ENCODE measurements at regions not wholly inside any gene's neighbourhood (a gene's known extent, or its start where the extent isn't known, plus 50 kb on each side); places are given as distances from the start of the nearest gene placed in this dataset.

- POLR2A ChIA-PET = no interaction called here
Observed at GRCh38 chr20:23245553-23246181, 104.9 kb upstream of the NXT1 start.

DNA sequence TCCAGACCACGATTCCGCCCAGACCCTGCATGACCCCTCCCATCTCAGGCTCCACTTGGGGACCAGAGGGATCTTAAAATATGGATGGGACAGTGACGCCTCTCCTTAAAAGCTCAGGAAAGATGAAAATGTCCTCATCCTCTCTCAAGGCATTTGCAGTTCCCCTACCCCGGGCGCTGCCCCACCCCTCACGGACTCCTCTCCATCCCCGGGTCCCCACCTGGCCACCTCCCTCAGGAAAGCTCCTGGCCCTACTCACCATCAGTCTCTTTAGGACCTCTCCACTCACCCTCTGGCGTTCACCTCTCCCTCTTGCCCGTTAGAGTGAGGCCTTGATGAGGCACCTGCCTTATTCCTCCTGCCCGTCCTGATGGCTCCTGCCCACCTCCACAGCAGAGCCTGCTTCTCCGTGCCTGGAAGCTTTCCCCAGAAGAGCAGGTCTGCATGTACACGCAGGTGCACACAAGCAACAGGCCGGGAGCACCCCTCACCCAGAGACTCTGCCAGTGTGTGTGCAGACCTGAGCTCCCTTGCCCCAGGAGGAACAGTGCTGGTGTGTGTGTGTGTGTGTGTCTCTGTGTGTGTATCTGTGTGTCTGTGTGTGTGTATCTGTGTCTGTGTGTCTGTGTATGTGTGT, 105.6 kb upstream of the NXT1 start:
- ChIA-PET CTCF (no interaction called here), POLR2A (no interaction called here)
- DNase-seq = no peak
- no peak overlapping the region for H3K4me3 Mint-ChIP-seq
- H3K4me3 ChIP-seq (ENCODE audit: low read length) = no peak overlapping the region
- H3K27me3 ChIP-seq (ENCODE audit: control insufficient read depth in 2 of 2, insufficient read depth in 2 of 2, low read length in 2 of 2) = no peaks in the 10 kb centered on the region
- peaks cover 0 to 18% (median 0%) of the 10 kb centered on the region in 11 donors for H3K9me3 Mint-ChIP-seq
- intact Hi-C loops (cut with micrococcal nuclease) = loop anchor here in 1 of 2 donors (2.0 kb wide), 1 partner anchor 554 kb away; no protein-coding TSS in a partner anchor
- H3K9me3 ChIP-seq (ENCODE audit: control insufficient read depth in 2 of 3, low read length in 3 of 3) = no peaks in the 10 kb centered on the region
- no peaks in the 10 kb centered on the region for H3K36me3 Mint-ChIP-seq
- H3K27ac ChIP-seq (ENCODE audit: low read depth, low read length) = no peak overlapping the region
- ATAC-seq = peak; percentile 21
- no peaks in the 10 kb centered on the region for H3K36me3 ChIP-seq (ENCODE audit: control insufficient read depth in 2 of 3, insufficient read depth in 3 of 3, low read length in 3 of 3)
- H3K4me1 ChIP-seq (ENCODE audit: control insufficient read depth in 2 of 2, insufficient read depth in 2 of 2, low read length in 2 of 2) = no peaks in the 10 kb centered on the region
- peaks cover 0 to 6% (median 0%) of the 10 kb centered on the region in 7 donors for H3K4me1 Mint-ChIP-seq
- H3K27ac Mint-ChIP-seq = no peak overlapping the region
- H3K27me3 Mint-ChIP-seq = peaks cover 0 to 26% (median 11%) of the 10 kb centered on the region in 5 donors

More at GRCh38 chr20:23245553-23246181, 104.9 kb upstream of the NXT1 start:
- H3K27me3 Mint-ChIP-seq = peaks cover 0 to 27% (median 11%) of the 10 kb centered on the region in 5 donors
- CTCF ChIA-PET = no interaction called here
- H3K27me3 ChIP-seq (ENCODE audit: control insufficient read depth in 2 of 2, insufficient read depth in 2 of 2, low read length in 2 of 2) = no peaks in the 10 kb centered on the region
- H3K9me3 ChIP-seq (ENCODE audit: control insufficient read depth in 2 of 3, low read length in 3 of 3) = no peaks in the 10 kb centered on the region
- intact Hi-C loops (cut with micrococcal nuclease) = loop anchor here in 1 of 2 donors (2.0 kb wide), 1 partner anchor 555 kb away; no protein-coding TSS in a partner anchor
- peaks cover 0 to 14% (median 0%) of the 10 kb centered on the region in 11 donors for H3K9me3 Mint-ChIP-seq
- H3K36me3 ChIP-seq (ENCODE audit: control insufficient read depth in 2 of 3, insufficient read depth in 3 of 3, low read length in 3 of 3) = no peaks in the 10 kb centered on the region
- H3K27ac ChIP-seq (ENCODE audit: low read depth, low read length) = no peak overlapping the region
- H3K4me3 ChIP-seq (ENCODE audit: low read length) = no peak overlapping the region
- H3K4me1 ChIP-seq (ENCODE audit: control insufficient read depth in 2 of 2, insufficient read depth in 2 of 2, low read length in 2 of 2) = no peaks in the 10 kb centered on the region
- no peaks in the 10 kb centered on the region for H3K36me3 Mint-ChIP-seq
- no peak overlapping the region for H3K27ac Mint-ChIP-seq
- H3K4me1 Mint-ChIP-seq = peaks cover 0 to 6% (median 0%) of the 10 kb centered on the region in 7 donors
- no peak overlapping the region for H3K4me3 Mint-ChIP-seq
- ATAC-seq = peak; percentile 83
- peak in 1 of 9 donors; percentile 1 for DNase-seq

DNA sequence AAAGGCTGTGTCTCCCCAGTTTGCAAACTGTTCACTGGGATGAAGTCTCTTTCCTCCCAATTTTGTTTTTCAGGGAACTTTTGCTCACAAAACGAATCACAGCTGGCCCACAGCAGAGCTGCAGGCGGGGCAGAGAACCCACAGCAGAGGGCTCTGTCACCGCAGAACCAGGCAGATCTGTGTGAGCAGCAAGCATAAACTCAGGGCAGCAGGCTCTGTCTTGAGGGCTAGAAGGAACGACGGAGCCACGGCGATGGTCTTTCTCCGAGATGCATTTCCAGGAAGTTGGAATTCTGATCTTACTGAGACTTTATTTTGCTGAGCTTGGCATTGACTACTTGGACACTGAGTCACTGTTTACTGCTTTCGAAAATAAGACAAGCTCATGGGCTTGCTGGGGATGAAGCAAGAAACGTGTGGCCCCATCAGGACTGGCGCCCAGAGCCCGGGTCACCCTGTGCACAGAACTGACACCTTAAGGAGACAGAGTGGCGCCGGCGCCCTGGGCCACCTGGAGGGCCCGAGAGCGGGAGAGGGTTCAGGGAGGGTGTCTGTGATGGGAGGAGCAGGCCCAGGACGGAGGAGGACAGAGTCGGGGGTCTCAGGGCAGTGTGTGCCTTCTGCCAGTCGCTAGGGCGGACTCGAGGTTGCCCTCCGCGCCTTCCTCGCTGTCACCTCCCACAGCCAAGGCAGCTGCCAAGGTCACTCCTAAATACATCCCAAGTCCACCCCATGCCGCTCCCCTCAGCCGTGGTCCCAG, 106.3 kb upstream of the NXT1 start:
- Histone ChIP-seq H3K4me1 (ENCODE audit: control insufficient read depth in 2 of 2, insufficient read depth in 2 of 2, low read length in 2 of 2) (no peaks in the 10 kb centered on the region), H3K27ac (ENCODE audit: low read depth, low read length) (no peak overlapping the region), H3K9me3 (ENCODE audit: control insufficient read depth in 2 of 3, low read length in 3 of 3) (no peaks in the 10 kb centered on the region), H3K36me3 (ENCODE audit: control insufficient read depth in 2 of 3, insufficient read depth in 3 of 3, low read length in 3 of 3) (no peaks in the 10 kb centered on the region), H3K27me3 (ENCODE audit: control insufficient read depth in 2 of 2, insufficient read depth in 2 of 2, low read length in 2 of 2) (no peaks in the 10 kb centered on the region), H3K4me3 (ENCODE audit: low read length) (no peak overlapping the region)
- peaks cover 0 to 2% (median 0%) of the 10 kb centered on the region in 5 donors for H3K36me3 Mint-ChIP-seq
- ATAC-seq (no peak), DNase-seq (no peak)
- intact Hi-C loops (cut with micrococcal nuclease) = loop anchor here in 1 of 2 donors (2.0 kb wide), 1 partner anchor 554 kb away; no protein-coding TSS in a partner anchor
- no peak overlapping the region for H3K27ac Mint-ChIP-seq
- ChIA-PET CTCF (no interaction called here), POLR2A (no interaction called here)
- no peak overlapping the region for H3K4me3 Mint-ChIP-seq
- H3K9me3 Mint-ChIP-seq = peaks cover 0 to 25% (median 6%) of the 10 kb centered on the region in 11 donors
- H3K27me3 Mint-ChIP-seq = peaks cover 3 to 19% (median 11%) of the 10 kb centered on the region in 5 donors
- peaks cover 0 to 6% (median 0%) of the 10 kb centered on the region in 7 donors for H3K4me1 Mint-ChIP-seq

DNA sequence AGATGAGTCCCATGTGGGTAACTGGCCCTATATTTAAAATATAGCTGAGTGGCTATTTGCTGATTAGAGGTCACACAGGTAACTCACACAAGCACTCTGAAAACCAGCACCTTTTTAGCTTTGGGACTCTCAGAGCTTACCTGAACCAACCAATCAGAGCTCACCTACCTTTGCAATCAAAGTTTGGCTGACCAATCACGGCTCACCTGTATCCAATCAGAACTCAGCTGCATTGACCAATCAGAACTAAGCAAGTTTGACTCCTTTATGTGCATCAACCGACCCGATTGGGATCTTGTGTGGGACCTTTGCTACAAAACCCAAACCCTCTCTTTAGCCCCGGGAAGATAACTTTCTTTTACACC, 106.8 kb upstream of the NXT1 start:
- intact Hi-C loops (cut with micrococcal nuclease) = loop anchor here in 1 of 2 donors (2.0 kb wide), 1 partner anchor 553 kb away; no protein-coding TSS in a partner anchor
- Mint-ChIP-seq H3K27me3 (peaks cover 4 to 25% (median 14%) of the 10 kb centered on the region in 5 donors), H3K4me1 (peaks cover 0 to 6% (median 0%) of the 10 kb centered on the region in 7 donors), H3K36me3 (peaks cover 0 to 8% (median 0%) of the 10 kb centered on the region in 5 donors), H3K9me3 (peaks cover 0 to 31% (median 10%) of the 10 kb centered on the region in 11 donors), H3K4me3 (no peak overlapping the region), H3K27ac (no peak overlapping the region)
- H3K36me3 ChIP-seq (ENCODE audit: control insufficient read depth in 2 of 3, insufficient read depth in 3 of 3, low read length in 3 of 3) = no peaks in the 10 kb centered on the region
- no peaks in the 10 kb centered on the region for H3K9me3 ChIP-seq (ENCODE audit: control insufficient read depth in 2 of 3, low read length in 3 of 3)
- POLR2A ChIA-PET = no interaction called here
- ATAC-seq = no peak
- no peaks in the 10 kb centered on the region for H3K4me1 ChIP-seq (ENCODE audit: control insufficient read depth in 2 of 2, insufficient read depth in 2 of 2, low read length in 2 of 2)
- H3K27ac ChIP-seq (ENCODE audit: low read depth, low read length) = no peak overlapping the region
- no peaks in the 10 kb centered on the region for H3K27me3 ChIP-seq (ENCODE audit: control insufficient read depth in 2 of 2, insufficient read depth in 2 of 2, low read length in 2 of 2)
- DNase-seq = no peak
- H3K4me3 ChIP-seq (ENCODE audit: low read length) = no peak overlapping the region
- CTCF ChIA-PET = no interaction called here

DNA sequence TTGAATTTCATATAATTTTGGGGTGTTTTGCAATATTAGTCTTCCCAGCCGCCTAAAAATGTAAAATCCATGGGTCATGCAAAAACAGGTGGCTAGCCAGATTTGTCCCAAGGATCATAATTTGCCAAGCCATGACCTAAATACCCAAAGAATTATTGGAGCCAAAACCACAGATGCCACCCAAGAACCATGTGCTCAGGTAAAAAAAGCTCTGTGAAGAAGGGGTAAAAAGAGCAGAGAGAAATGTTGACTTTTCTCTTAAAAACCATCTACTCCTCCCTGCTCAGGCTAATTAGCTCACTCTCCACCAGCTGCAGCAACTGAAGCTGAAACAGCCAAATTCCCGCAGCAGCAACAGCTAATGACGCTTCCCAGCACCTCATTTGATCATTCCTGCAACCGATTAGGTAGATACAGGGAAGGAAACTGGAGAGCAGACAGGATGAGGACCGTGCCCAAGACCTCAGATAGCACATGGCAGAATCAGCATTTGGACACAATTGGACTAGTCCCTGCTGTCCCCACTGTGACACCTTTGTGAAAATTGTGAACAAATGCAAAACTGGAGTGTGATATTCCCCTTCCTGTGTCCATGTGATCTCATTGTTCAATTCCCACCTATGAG, 107.9 kb upstream of the NXT1 start:
- H3K4me1 Mint-ChIP-seq = peaks cover 0 to 6% (median 0%) of the 10 kb centered on the region in 7 donors
- H3K4me3 Mint-ChIP-seq = no peak overlapping the region
- H3K36me3 Mint-ChIP-seq = peaks cover 0 to 8% (median 0%) of the 10 kb centered on the region in 5 donors
- ATAC-seq (no peak), DNase-seq (no peak)
- Histone ChIP-seq H3K36me3 (ENCODE audit: control insufficient read depth in 2 of 3, insufficient read depth in 3 of 3, low read length in 3 of 3) (no peaks in the 10 kb centered on the region), H3K4me3 (ENCODE audit: low read length) (no peak overlapping the region), H3K9me3 (ENCODE audit: control insufficient read depth in 2 of 3, low read length in 3 of 3) (no peaks in the 10 kb centered on the region), H3K4me1 (ENCODE audit: control insufficient read depth in 2 of 2, insufficient read depth in 2 of 2, low read length in 2 of 2) (no peaks in the 10 kb centered on the region), H3K27me3 (ENCODE audit: control insufficient read depth in 2 of 2, insufficient read depth in 2 of 2, low read length in 2 of 2) (no peaks in the 10 kb centered on the region), H3K27ac (ENCODE audit: low read depth, low read length) (no peak overlapping the region)
- peaks cover 0 to 40% (median 17%) of the 10 kb centered on the region in 11 donors for H3K9me3 Mint-ChIP-seq
- peaks cover 4 to 27% (median 17%) of the 10 kb centered on the region in 5 donors for H3K27me3 Mint-ChIP-seq
- ChIA-PET CTCF (no interaction called here), POLR2A (no interaction called here)
- intact Hi-C loops (cut with micrococcal nuclease) = no loop called here
- H3K27ac Mint-ChIP-seq = no peak overlapping the region

GRCh38 chr20:23242104-23242503, 108.5 kb upstream of the NXT1 start:
- ChIA-PET POLR2A (no interaction called here), CTCF (no interaction called here)
- no peaks in the 10 kb centered on the region for H3K27me3 ChIP-seq (ENCODE audit: control insufficient read depth in 2 of 2, insufficient read depth in 2 of 2, low read length in 2 of 2)
- no peak overlapping the region for H3K4me3 Mint-ChIP-seq
- H3K4me1 ChIP-seq (ENCODE audit: control insufficient read depth in 2 of 2, insufficient read depth in 2 of 2, low read length in 2 of 2) = no peaks in the 10 kb centered on the region
- peaks cover 0 to 40% (median 18%) of the 10 kb centered on the region in 11 donors for H3K9me3 Mint-ChIP-seq
- H3K9me3 ChIP-seq (ENCODE audit: control insufficient read depth in 2 of 3, low read length in 3 of 3) = no peaks in the 10 kb centered on the region
- DNase-seq (no peak), ATAC-seq (no peak)
- H3K4me3 ChIP-seq (ENCODE audit: low read length) = no peak overlapping the region
- H3K36me3 ChIP-seq (ENCODE audit: control insufficient read depth in 2 of 3, insufficient read depth in 3 of 3, low read length in 3 of 3) = no peaks in the 10 kb centered on the region
- peaks cover 4 to 27% (median 18%) of the 10 kb centered on the region in 5 donors for H3K27me3 Mint-ChIP-seq
- intact Hi-C loops (cut with micrococcal nuclease) = no loop called here
- H3K27ac ChIP-seq (ENCODE audit: low read depth, low read length) = no peak overlapping the region
- peaks cover 0 to 6% (median 0%) of the 10 kb centered on the region in 7 donors for H3K4me1 Mint-ChIP-seq
- peaks cover 0 to 8% (median 0%) of the 10 kb centered on the region in 5 donors for H3K36me3 Mint-ChIP-seq
- H3K27ac Mint-ChIP-seq = no peak overlapping the region
